ENCODE measurements at regions not wholly inside any gene's neighbourhood (a gene's known extent, or its start where the extent isn't known, plus 50 kb on each side); places are given as distances from the start of the nearest gene placed in this dataset.

DNA sequence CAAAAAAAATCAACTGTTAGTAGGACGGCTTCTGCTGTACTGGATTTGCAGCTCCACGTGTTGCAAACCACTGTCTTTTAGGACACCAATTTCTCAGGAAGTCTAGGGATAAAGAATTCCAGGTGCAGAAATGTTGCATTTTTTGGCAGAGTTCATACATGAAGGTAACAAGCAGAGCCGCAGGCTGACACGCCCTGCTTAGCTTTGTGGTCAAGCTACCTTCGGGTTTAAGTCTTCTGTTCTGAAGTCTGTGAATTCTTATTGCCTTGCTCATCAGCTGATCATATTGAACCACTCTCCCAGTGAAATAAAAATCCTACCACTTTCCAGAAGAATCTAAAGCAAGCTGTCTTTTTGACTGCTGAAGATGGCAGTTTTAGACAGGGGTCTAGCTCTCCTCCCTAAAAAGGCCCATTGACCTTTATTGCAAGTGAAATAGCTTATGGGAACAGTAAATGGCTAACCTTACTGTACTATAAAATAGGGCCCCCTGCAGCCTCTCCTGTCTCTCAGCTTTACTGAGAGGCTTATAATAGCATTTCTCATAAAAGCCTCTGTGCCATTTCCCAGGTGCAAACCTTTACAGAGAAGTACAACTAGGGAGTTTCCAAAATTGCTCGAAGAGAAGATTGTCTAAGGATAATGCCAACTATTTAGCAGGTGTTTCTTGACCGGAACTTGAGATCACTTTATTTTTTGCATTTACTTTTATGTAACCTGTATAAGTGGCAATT lies 262.2 kb upstream of the IL12A start:
- TF ChIP-seq, protein P1, sequence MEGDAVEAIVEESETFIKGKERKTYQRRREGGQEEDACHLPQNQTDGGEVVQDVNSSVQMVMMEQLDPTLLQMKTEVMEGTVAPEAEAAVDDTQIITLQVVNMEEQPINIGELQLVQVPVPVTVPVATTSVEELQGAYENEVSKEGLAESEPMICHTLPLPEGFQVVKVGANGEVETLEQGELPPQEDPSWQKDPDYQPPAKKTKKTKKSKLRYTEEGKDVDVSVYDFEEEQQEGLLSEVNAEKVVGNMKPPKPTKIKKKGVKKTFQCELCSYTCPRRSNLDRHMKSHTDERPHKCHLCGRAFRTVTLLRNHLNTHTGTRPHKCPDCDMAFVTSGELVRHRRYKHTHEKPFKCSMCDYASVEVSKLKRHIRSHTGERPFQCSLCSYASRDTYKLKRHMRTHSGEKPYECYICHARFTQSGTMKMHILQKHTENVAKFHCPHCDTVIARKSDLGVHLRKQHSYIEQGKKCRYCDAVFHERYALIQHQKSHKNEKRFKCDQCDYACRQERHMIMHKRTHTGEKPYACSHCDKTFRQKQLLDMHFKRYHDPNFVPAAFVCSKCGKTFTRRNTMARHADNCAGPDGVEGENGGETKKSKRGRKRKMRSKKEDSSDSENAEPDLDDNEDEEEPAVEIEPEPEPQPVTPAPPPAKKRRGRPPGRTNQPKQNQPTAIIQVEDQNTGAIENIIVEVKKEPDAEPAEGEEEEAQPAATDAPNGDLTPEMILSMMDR (conservative IDR thresholded peaks at IDR 0.05; ENCODE audit: control insufficient read depth, insufficient read depth, low read depth, low read length): no peak
- peak; percentile 20 for DNase-seq (ENCODE audit: low read depth)
- H3K4me3 ChIP-seq (ENCODE audit: control insufficient read depth, low read depth, low read length): no peak overlapping the region

DNA sequence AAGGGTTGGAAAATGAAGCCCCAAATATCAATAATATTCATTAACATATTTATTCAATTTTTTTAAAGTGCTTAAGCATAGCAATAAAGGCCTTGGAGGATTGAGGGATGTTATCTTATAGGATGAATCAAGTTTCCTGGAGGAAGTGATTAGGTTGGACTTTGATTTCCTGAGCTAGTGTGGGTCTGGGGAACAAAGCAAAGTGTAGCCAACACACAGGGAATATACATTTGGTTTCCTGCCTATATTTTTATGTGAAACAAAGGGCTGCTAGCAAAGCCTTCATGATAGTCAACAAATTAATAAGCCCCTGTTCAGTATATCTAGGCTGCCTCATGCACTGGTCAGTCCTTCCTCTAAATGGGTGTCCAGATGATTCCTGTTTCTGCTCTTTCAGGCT lies 261.1 kb upstream of the IL12A start:
- H3K4me3 ChIP-seq (ENCODE audit: control insufficient read depth, low read depth, low read length): no peak overlapping the region
- DNase-seq (ENCODE audit: low read depth): no peak
- TF ChIP-seq, protein P1 (conservative IDR thresholded peaks at IDR 0.05; ENCODE audit: control insufficient read depth, insufficient read depth, low read depth, low read length): no peak

DNA sequence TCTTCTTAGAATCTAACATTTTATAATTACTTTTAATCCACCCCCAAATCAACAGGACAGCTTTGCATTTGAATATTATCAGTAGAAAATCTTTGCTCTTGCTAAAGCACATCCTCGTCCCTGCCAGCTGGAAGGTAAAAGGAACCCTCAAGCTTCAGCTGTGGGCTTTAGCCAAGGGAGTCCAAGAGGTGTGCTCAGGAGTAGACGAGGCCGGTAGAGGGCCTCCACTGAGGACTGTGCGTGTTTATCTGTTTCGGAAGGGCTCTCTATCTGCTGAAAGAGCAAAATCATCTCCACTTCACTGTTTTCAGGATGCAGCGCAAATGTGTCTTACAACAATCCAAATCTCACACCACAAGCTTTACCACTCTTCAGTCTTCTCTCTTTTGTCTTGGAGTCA lies 257.4 kb upstream of the IL12A start:
- TF ChIP-seq, protein P1 (conservative IDR thresholded peaks at IDR 0.05; ENCODE audit: control insufficient read depth, insufficient read depth, low read depth, low read length): no peak
- no peak for DNase-seq (ENCODE audit: low read depth)

GRCh38 chr3:159732172-159733111 lies 256.2 kb upstream of the IL12A start:
- no peak overlapping the region for H3K4me3 ChIP-seq (ENCODE audit: control insufficient read depth, low read depth, low read length)
- TF ChIP-seq, protein P1 (conservative IDR thresholded peaks at IDR 0.05; ENCODE audit: control insufficient read depth, insufficient read depth, low read depth, low read length): no peak
- DNase-seq (ENCODE audit: low read depth): peak; percentile 61

More for the DNA sequence above, 257.4 kb upstream of the IL12A start:
- H3K4me3 ChIP-seq (ENCODE audit: control insufficient read depth, low read depth, low read length): no peak overlapping the region

- no peak overlapping the region for H3K4me3 ChIP-seq (ENCODE audit: control insufficient read depth, low read depth, low read length)
- TF ChIP-seq, protein P1 (conservative IDR thresholded peaks at IDR 0.05; ENCODE audit: control insufficient read depth, insufficient read depth, low read depth, low read length): no peak
- peak; percentile 56 for DNase-seq (ENCODE audit: low read depth)
These were observed 255.3 kb upstream of the IL12A start for GRCh38 chr3:159733194-159733860.

DNA sequence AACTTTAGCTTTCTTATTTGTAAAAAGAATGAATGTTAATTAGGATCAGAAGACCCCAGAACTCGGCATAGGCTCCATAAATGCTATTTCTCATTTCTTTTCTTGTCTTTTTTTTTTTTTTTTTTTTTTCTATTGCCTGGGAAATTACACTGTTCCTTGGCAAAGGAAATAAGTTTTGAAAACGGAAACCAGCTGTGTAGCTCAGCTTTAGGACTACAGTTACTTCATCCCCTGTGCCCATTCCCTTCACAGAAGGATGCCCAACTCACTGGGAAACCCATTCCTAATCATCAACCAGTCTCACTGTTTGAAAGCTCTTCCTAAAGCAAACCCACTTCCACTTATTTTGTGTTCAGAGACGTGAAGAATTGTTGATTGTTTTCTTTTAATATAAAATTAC lies 254.0 kb upstream of the IL12A start:
- TF ChIP-seq, protein P1 (conservative IDR thresholded peaks at IDR 0.05; ENCODE audit: control insufficient read depth, insufficient read depth, low read depth, low read length): no peak
- DNase-seq (ENCODE audit: low read depth): no peak
- H3K4me3 ChIP-seq (ENCODE audit: control insufficient read depth, low read depth, low read length): no peak overlapping the region

Data from fibroblast of mammary gland (primary cell).